K562 (cell line): ENCODE measurements at regions not wholly inside any gene's neighbourhood (a gene's known extent, or its start where the extent isn't known, plus 50 kb on each side); places are given as distances from the start of the nearest gene placed in this dataset.

Source experiments
- ATAC-seq: fragments of 200-7000 bp; cut with Tn5 transposase; 3 replicates; pipeline ENCODE4 v1.9.1; 2020; ENCODE audit warnings: moderate library complexity
- BruUV-seq: library from RNA; stranded (reverse); fragments of 400-500 nt; replicated peaks from 2 replicates; lab custom pipeline; 2021; lab: Mats Ljungman, UMichigan
- CTCF ChIA-PET: fragments of 300-600 bp; formaldehyde crosslinking; extraction: SDS; loops from one replicate; lab custom pipeline; 2021; ENCODE audit warnings: low intra/inter-chr PET ratio; lab: Yijun Ruan, JAX
- POLR2A ChIA-PET: fragments of 300-600, 350-650 bp; sonication (Branson Sonifier 250); formaldehyde crosslinking; extraction: SDS; loops from one replicate; lab custom pipeline; 2021; ENCODE audit warnings: antibody characterized with exemption, inconsistent platforms; lab: Yijun Ruan, JAX
- DNase-seq, 4 experiments: peaks; one replicate each; pipeline versions ENCODE4 v3.0.0 to v3.0.0-alpha.2; 2011 to 2018; ENCODE audit warnings: low spot score in 3 of 4, mixed read lengths in 3 of 4; ENCODE audit errors: extremely low read depth in 1 of 4
- FAIRE-seq: peaks from 2 replicates; lab custom pipeline; 2011; peaks lifted over from hg19 to GRCh38; lab: Jason Lieb, UNC
- H2AFZ ChIP-seq: 2 replicates; pipeline ENCODE4 v1.6.0; 2011; ENCODE audit warnings: low read depth, low read length, control low read depth, inconsistent platforms
- H3K27ac ChIP-seq: fragments of 200-600 bp; 3 replicates; pipeline ENCODE4 v1.8.0; 2011; ENCODE audit warnings: low read depth, mild to moderate bottlenecking, control low read depth, inconsistent platforms, low read length, moderate library complexity, mixed read lengths; ENCODE audit errors: extremely low read depth
- H3K27me3 ChIP-seq, 2 experiments: fragments of 300-600 bp in 1 of 2; 2 replicates in 1 of 2; 3 replicates in 1 of 2; pipeline versions ENCODE4 v1.6.0 to v1.8.0; 2011; ENCODE audit warnings: inconsistent platforms in 2 of 2, low read length in 2 of 2, mild to moderate bottlenecking in 1 of 2, mixed read lengths in 1 of 2, moderate library complexity in 1 of 2; ENCODE audit not compliant: control insufficient read depth in 2 of 2, insufficient read depth in 2 of 2
- H3K36me3 ChIP-seq: fragments of 300-600 bp; 3 replicates; pipeline ENCODE4 v1.8.0; 2011; ENCODE audit warnings: mild to moderate bottlenecking, low read length, inconsistent platforms; ENCODE audit not compliant: control insufficient read depth, insufficient read depth
- H3K4me1 ChIP-seq, 2 experiments: fragments of 200-600 bp in 1 of 2; replicated peaks in 1 of 2; 2 replicates in 1 of 2; 3 replicates in 1 of 2; pipeline versions ENCODE4 v1.5.1 to v1.8.0; 2011; ENCODE audit warnings: inconsistent platforms in 2 of 2, low read length in 2 of 2, mild to moderate bottlenecking in 1 of 2, mixed read lengths in 1 of 2, moderate library complexity in 1 of 2; ENCODE audit not compliant: control insufficient read depth in 2 of 2, insufficient read depth in 2 of 2
- H3K4me2 ChIP-seq: 2 replicates; pipeline ENCODE4 v1.6.1; 2011; ENCODE audit warnings: low read length, control low read depth, inconsistent platforms, mixed read lengths; ENCODE audit not compliant: insufficient read depth
- H3K4me3 ChIP-seq: fragments of 200-600 bp; sonication (generic), shearing (Covaris generic); 2 replicates; pipeline ENCODE4 v1.5.1; 2016; ENCODE audit warnings: control low read depth, inconsistent platforms
- H3K79me2 ChIP-seq: fragments of 200-600 bp; 3 replicates; pipeline ENCODE4 v1.8.0; 2011; ENCODE audit warnings: low read length, inconsistent platforms; ENCODE audit not compliant: control insufficient read depth, insufficient read depth
- H3K9ac ChIP-seq, 2 experiments: 2 replicates each; pipeline versions ENCODE4 v1.6.0 to v1.6.1; 2011; ENCODE audit warnings: low read depth in 2 of 2, low read length in 2 of 2, control low read depth in 1 of 2, inconsistent platforms in 1 of 2, mild to moderate bottlenecking in 1 of 2, mixed read lengths in 1 of 2; ENCODE audit not compliant: insufficient read depth in 1 of 2
- H3K9me1 ChIP-seq: one replicate; pipeline ENCODE4 v1.6.0; 2011; ENCODE audit warnings: inconsistent platforms, mild to moderate bottlenecking, low read length, moderate library complexity; ENCODE audit not compliant: control insufficient read depth, insufficient read depth
- H3K9me3 ChIP-seq: replicated peaks from 2 replicates; pipeline ENCODE4 v1.5.1; 2011; ENCODE audit warnings: low read depth, low read length, inconsistent platforms; ENCODE audit not compliant: control insufficient read depth, insufficient read depth
- H4K20me1 ChIP-seq: replicated peaks from 2 replicates; pipeline ENCODE4 v1.6.1; 2011; ENCODE audit warnings: low read length, inconsistent platforms, mixed read lengths; ENCODE audit not compliant: control insufficient read depth, insufficient read depth
- ARID2 ChIP-seq: fragments of 450-650 bp; IDR thresholded peaks from 2 replicates; pipeline ENCODE4 v1.6.1; 2017; ENCODE audit warnings: antibody characterized with exemption, mild to moderate bottlenecking
- FOS ChIP-seq: IDR thresholded peaks from 3 replicates; pipeline ENCODE4 v1.6.1; 2011; ENCODE audit not compliant: insufficient read length; ENCODE audit errors: extremely low read depth
- NFYB ChIP-seq: IDR thresholded peaks from 2 replicates; pipeline ENCODE4 v1.6.1; 2011; ENCODE audit warnings: mild to moderate bottlenecking, moderate library complexity; ENCODE audit not compliant: insufficient read length; ENCODE audit errors: extremely low read depth
- PTTG1 ChIP-seq: fragments of 450-650 bp; IDR thresholded peaks from 2 replicates; pipeline ENCODE4 v1.6.1; 2016; ENCODE audit warnings: low read depth, mild to moderate bottlenecking, missing genetic modification characterization, missing compliant biosample characterization
- RAD51 ChIP-seq: fragments of 450-650 bp; IDR thresholded peaks from 2 replicates; pipeline ENCODE4 v1.7.1; 2016; ENCODE audit warnings: low read depth, mild to moderate bottlenecking, borderline replicate concordance
- XRCC4 ChIP-seq: IDR thresholded peaks from one replicate; pipeline ENCODE4 v1.6.1; 2011; ENCODE audit not compliant: insufficient read depth, insufficient read length; ENCODE audit errors: extremely low read depth
- ZFP36 ChIP-seq: fragments of 150-350 bp; IDR thresholded peaks from 2 replicates; pipeline ENCODE4 v1.6.1; 2018; ENCODE audit warnings: low read length, low read depth; ENCODE audit not compliant: partially characterized antibody
- WGBS: fragments of 100-300 bp; shearing (Covaris generic); methylation state at CpG from one replicate; pipeline ENCODE4 v1.1.6; 2016; ENCODE audit warnings: low coverage, mixed read lengths; ENCODE audit not compliant: insufficient coverage; ENCODE audit errors: missing lambda C conversion rate; 5-methylcytosine and 5-hydroxymethylcytosine counted together
- in situ Hi-C: fragments of 300-500 bp; cut with MboI; formaldehyde crosslinking; loops from 4 replicates; pipeline ENCODE4 v1.15.0; 2018; ENCODE audit warnings: inconsistent platforms, mixed read lengths
- intact Hi-C: fragments of 100-400 bp; cut with micrococcal nuclease; formaldehyde crosslinking; loops from 2 replicates; pipeline ENCODE4 v1.14.2; 2022
- TF ChIP-seq, protein P1 (sequence below): sonication (generic); formaldehyde crosslinking; IDR thresholded peaks from 2 replicates; pipeline ENCODE4 v1.5.0; 2020; ENCODE audit warnings: missing genetic modification reagents

DNA sequence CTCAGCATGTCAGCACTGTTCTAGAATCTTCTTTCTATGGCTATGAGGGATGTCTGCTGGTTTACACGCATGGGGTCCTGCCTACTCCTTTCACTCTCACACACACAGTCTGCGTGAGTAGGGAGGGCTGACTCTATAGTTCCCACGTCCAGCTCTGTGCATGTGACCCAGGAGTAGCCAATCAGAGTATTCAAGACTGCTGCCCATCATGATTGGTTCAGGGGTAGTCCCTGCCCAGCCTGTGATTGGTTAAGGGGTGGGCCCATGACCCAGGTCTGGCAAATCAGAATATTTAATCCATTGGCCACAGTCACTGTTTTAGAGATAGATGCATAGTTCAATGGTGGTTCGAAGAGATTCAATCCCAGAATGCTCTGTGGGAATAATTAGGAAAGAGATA is 151.3 kb upstream of the IRX3 start:
- no peak for FAIRE-seq
- peak in 1 of 4 experiments; percentile 23 for DNase-seq
- intact Hi-C loops (no loop called here), in situ Hi-C loops (no loop called here)
- Histone ChIP-seq H2AFZ (no peak overlapping the region), H3K9me1 (no peaks in the 10 kb centered on the region), H3K79me2 (no peaks in the 10 kb centered on the region), H4K20me1 (no peaks in the 10 kb centered on the region)
- POLR2A ChIA-PET = no interaction called here
- TF ChIP-seq NFYB (peak; percentile 59), FOS (peak; percentile 48), RAD51 (peak; percentile 15; the same call in 1 of the 2 replicates), XRCC4 (no peak), ZFP36 (no peak), PTTG1 (tag) (no peak), ARID2 (no peak)
- TF ChIP-seq, protein P1, sequence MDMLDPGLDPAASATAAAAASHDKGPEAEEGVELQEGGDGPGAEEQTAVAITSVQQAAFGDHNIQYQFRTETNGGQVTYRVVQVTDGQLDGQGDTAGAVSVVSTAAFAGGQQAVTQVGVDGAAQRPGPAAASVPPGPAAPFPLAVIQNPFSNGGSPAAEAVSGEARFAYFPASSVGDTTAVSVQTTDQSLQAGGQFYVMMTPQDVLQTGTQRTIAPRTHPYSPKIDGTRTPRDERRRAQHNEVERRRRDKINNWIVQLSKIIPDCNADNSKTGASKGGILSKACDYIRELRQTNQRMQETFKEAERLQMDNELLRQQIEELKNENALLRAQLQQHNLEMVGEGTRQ (CRISPR knock-in tag) = peak; percentile 45
- TF ChIP-seq, all 486 proteins: peak for 4
- WGBS = 0% methylated on average over 4 of the region's 4 CpGs
- no TSS peak for BruUV-seq
- H3K27me3 ChIP-seq = peaks cover 0 to 9% of the 10 kb centered on the region in 2 experiments; a peak in 1 of 5 replicates
- peak; percentile 56 for ATAC-seq
- CTCF ChIA-PET = no interaction called here
- no peaks in the 10 kb centered on the region for H3K9me3 ChIP-seq
- no peak overlapping the region for H3K4me2 ChIP-seq
- no peak overlapping the region for H3K4me3 ChIP-seq
- H3K27ac ChIP-seq = no peak overlapping the region
- no peaks in the 10 kb centered on the region for H3K36me3 ChIP-seq
- no peak overlapping the region for H3K9ac ChIP-seq
- H3K4me1 ChIP-seq = no peaks in the 10 kb centered on the region
